IMR-90 (cell line): ENCODE measurements at regions not wholly inside any gene's neighbourhood (a gene's known extent, or its start where the extent isn't known, plus 50 kb on each side); places are given as distances from the start of the nearest gene placed in this dataset.

Experiments
- ATAC-seq: fragments of 200-7000 bp; cut with Tn5 transposase; 2 replicates; pipeline ENCODE4 v1.9.1; 2020; ENCODE audit warnings: low read depth, mild to moderate bottlenecking, moderate library complexity
- BruUV-seq: library from RNA; stranded (reverse); fragments of 400-500 nt; replicated peaks from 2 replicates; lab custom pipeline; 2021; lab: Mats Ljungman, UMichigan
- CTCF ChIA-PET: fragments of 300-600 bp; formaldehyde crosslinking; extraction: SDS; loops from one replicate; lab custom pipeline; 2021; ENCODE audit warnings: antibody characterized with exemption; lab: Yijun Ruan, JAX
- POLR2A ChIA-PET: fragments of 300-600 bp; sonication (Branson Sonifier 250); formaldehyde crosslinking; loops from one replicate; lab custom pipeline; 2022; ENCODE audit warnings: antibody characterized with exemption; ENCODE audit not compliant: unreplicated experiment; lab: Charles Lee
- DNase-seq: peaks from one replicate; pipeline ENCODE4 v3.0.0; 2013
- H2AFZ ChIP-seq: replicated peaks from 2 replicates; pipeline ENCODE3; 2013; ENCODE audit warnings: low read length, mild to moderate bottlenecking; ENCODE audit not compliant: poor library complexity
- H2AK5ac ChIP-seq: 2 replicates; pipeline ENCODE4 v1.6.1; 2013; ENCODE audit warnings: low read depth, low read length, inconsistent platforms
- H2AK9ac ChIP-seq: replicated peaks from 2 replicates; pipeline ENCODE3; 2013; ENCODE audit warnings: mild to moderate bottlenecking, low read depth, low read length, moderate library complexity; ENCODE audit not compliant: poor library complexity
- H2BK120ac ChIP-seq: 2 replicates; pipeline ENCODE4 v1.6.1; 2013; ENCODE audit warnings: low read depth, low read length, inconsistent platforms
- H2BK15ac ChIP-seq: 3 replicates; pipeline ENCODE4 v1.6.1; 2013; ENCODE audit warnings: low read depth, low read length, inconsistent platforms
- H2BK20ac ChIP-seq: 2 replicates; pipeline ENCODE4 v1.6.1; 2013; ENCODE audit warnings: low read depth, mild to moderate bottlenecking, inconsistent platforms, low read length, moderate library complexity
- H2BK5ac ChIP-seq: 2 replicates; pipeline ENCODE4 v1.6.1; 2013; ENCODE audit warnings: mild to moderate bottlenecking, low read depth, low read length, inconsistent platforms; ENCODE audit not compliant: poor library complexity, severe bottlenecking
- H3K14ac ChIP-seq: replicated peaks from 2 replicates; pipeline ENCODE4 v1.6.1; 2013; ENCODE audit warnings: low read depth, low read length, inconsistent platforms
- H3K18ac ChIP-seq: 2 replicates; pipeline ENCODE4 v1.6.1; 2013; ENCODE audit warnings: low read depth, low read length, control low read depth
- H3K23ac ChIP-seq: 2 replicates; pipeline ENCODE4 v1.6.1; 2013; ENCODE audit warnings: low read depth, low read length, inconsistent platforms
- H3K27ac ChIP-seq: 2 replicates; pipeline ENCODE4 v1.5.1; 2013; ENCODE audit warnings: mild to moderate bottlenecking, control low read depth, low read length; ENCODE audit not compliant: insufficient read depth
- H3K27me3 ChIP-seq: 2 replicates; pipeline ENCODE4 v1.6.1; 2013; ENCODE audit warnings: low read length; ENCODE audit not compliant: control insufficient read depth, insufficient read depth
- H3K36me3 ChIP-seq: 2 replicates; pipeline ENCODE4 v1.6.1; 2013; ENCODE audit warnings: low read length, mixed read lengths; ENCODE audit not compliant: control insufficient read depth, insufficient read depth
- H3K4ac ChIP-seq: 2 replicates; pipeline ENCODE4 v1.6.1; 2013; ENCODE audit warnings: low read depth, low read length, inconsistent platforms
- H3K4me1 ChIP-seq: 2 replicates; pipeline ENCODE4 v1.6.1; 2013; ENCODE audit warnings: low read length, mixed read lengths; ENCODE audit not compliant: control insufficient read depth, insufficient read depth
- H3K4me2 ChIP-seq: 2 replicates; pipeline ENCODE4 v1.6.1; 2013; ENCODE audit warnings: low read depth, mild to moderate bottlenecking, control low read depth, low read length, moderate library complexity
- H3K4me3 ChIP-seq: 2 replicates; pipeline ENCODE4 v1.5.1; 2013; ENCODE audit warnings: low read depth, mild to moderate bottlenecking, control low read depth, low read length, moderate library complexity; ENCODE audit not compliant: insufficient read depth
- H3K56ac ChIP-seq: 2 replicates; pipeline ENCODE4 v1.6.1; 2013; ENCODE audit warnings: low read length, inconsistent platforms; ENCODE audit not compliant: insufficient read depth; ENCODE audit errors: extremely low read depth
- H3K79me1 ChIP-seq, 2 experiments: 2 replicates each; pipeline ENCODE4 v1.6.1; 2013; ENCODE audit warnings: low read length in 2 of 2, inconsistent platforms in 1 of 2, low read depth in 1 of 2
- H3K9ac ChIP-seq: 2 replicates; pipeline ENCODE4 v1.6.1; 2013; ENCODE audit warnings: low read depth, low read length, control low read depth
- H3K9me1 ChIP-seq: 2 replicates; pipeline ENCODE4 v1.6.1; 2013; ENCODE audit warnings: low read length, inconsistent platforms; ENCODE audit not compliant: insufficient read depth
- H3K9me3 ChIP-seq: 2 replicates; pipeline ENCODE4 v1.6.1; 2013; ENCODE audit warnings: low read length; ENCODE audit not compliant: control insufficient read depth, insufficient read depth
- H4K20me1 ChIP-seq: 2 replicates; pipeline ENCODE4 v1.6.1; 2013; ENCODE audit warnings: low read length, inconsistent platforms; ENCODE audit not compliant: insufficient read depth
- H4K5ac ChIP-seq: 2 replicates; pipeline ENCODE4 v1.6.1; 2013; ENCODE audit warnings: mild to moderate bottlenecking, low read depth, low read length, control low read depth
- H4K8ac ChIP-seq, 2 experiments: 2 replicates each; pipeline ENCODE4 v1.6.1; 2013; ENCODE audit warnings: low read depth in 2 of 2, low read length in 2 of 2, control low read depth in 1 of 2, inconsistent platforms in 1 of 2
- H4K91ac ChIP-seq: 2 replicates; pipeline ENCODE4 v1.6.1; 2013; ENCODE audit warnings: low read depth, low read length, inconsistent platforms; ENCODE audit not compliant: insufficient read depth
- BHLHE40 ChIP-seq: fragments of 150-350 bp; IDR thresholded peaks from 2 replicates; pipeline ENCODE4 v1.6.1; 2016; ENCODE audit warnings: mild to moderate bottlenecking, low read depth, low read length
- CEBPB ChIP-seq: IDR thresholded peaks from 2 replicates; pipeline ENCODE4 v1.6.1; 2012; ENCODE audit warnings: low read depth, low read length, improper control_type of control experiment
- CHD1 ChIP-seq: IDR thresholded peaks from 2 replicates; pipeline ENCODE4 v1.6.1; 2012; ENCODE audit warnings: low read depth, low read length, improper control_type of control experiment
- CTCF ChIP-seq: conservative IDR thresholded peaks from 2 replicates; pipeline ENCODE4 v1.5.1; 2012; ENCODE audit warnings: mild to moderate bottlenecking, low read depth, low read length, improper control_type of control experiment
- ELK1 ChIP-seq: fragments of 150-350 bp; IDR thresholded peaks from 2 replicates; pipeline ENCODE4 v1.6.1; 2016; ENCODE audit warnings: low read depth, mild to moderate bottlenecking, low read length, moderate library complexity, borderline replicate concordance
- FOS ChIP-seq: fragments of 150-350 bp; IDR thresholded peaks from 2 replicates; pipeline ENCODE4 v1.6.1; 2016; ENCODE audit warnings: low read depth, low read length
- MAFK ChIP-seq: IDR thresholded peaks from 2 replicates; pipeline ENCODE4 v1.6.1; 2012; ENCODE audit warnings: low read depth, low read length, improper control_type of control experiment
- MAZ ChIP-seq: IDR thresholded peaks from 2 replicates; pipeline ENCODE4 v1.6.1; 2012; ENCODE audit warnings: low read depth, mild to moderate bottlenecking, low read length, improper control_type of control experiment, moderate library complexity, borderline replicate concordance
- MXI1 ChIP-seq: IDR thresholded peaks from 2 replicates; pipeline ENCODE4 v1.6.1; 2012; ENCODE audit warnings: low read depth, mild to moderate bottlenecking, low read length, moderate library complexity, borderline replicate concordance
- NFE2L2 ChIP-seq: fragments of 150-350 bp; IDR thresholded peaks from 2 replicates; pipeline ENCODE4 v1.6.1; 2016; ENCODE audit warnings: low read depth, mild to moderate bottlenecking, low read length
- POLR2A ChIP-seq: IDR thresholded peaks from 2 replicates; pipeline ENCODE4 v1.6.1; 2012; ENCODE audit warnings: mild to moderate bottlenecking, low read depth, low read length
- RAD21 ChIP-seq: IDR thresholded peaks from 2 replicates; pipeline ENCODE4 v1.6.1; 2012; ENCODE audit warnings: low read length, improper control_type of control experiment
- RCOR1 ChIP-seq: IDR thresholded peaks from 2 replicates; pipeline ENCODE4 v1.6.1; 2012; ENCODE audit warnings: mild to moderate bottlenecking, low read length, improper control_type of control experiment; ENCODE audit not compliant: insufficient replicate concordance
- RFX5 ChIP-seq: IDR thresholded peaks from 2 replicates; pipeline ENCODE4 v1.8.0; 2012; ENCODE audit warnings: low read depth, mild to moderate bottlenecking, low read length, moderate library complexity
- SMC3 ChIP-seq: fragments of 150-350 bp; IDR thresholded peaks from 2 replicates; pipeline ENCODE4 v1.6.1; 2016; ENCODE audit warnings: low read depth, mild to moderate bottlenecking, antibody characterized with exemption, low read length, moderate library complexity
- USF2 ChIP-seq: fragments of 150-350 bp; IDR thresholded peaks from 2 replicates; pipeline ENCODE4 v1.6.1; 2017; ENCODE audit warnings: mild to moderate bottlenecking, antibody characterized with exemption, low read length, low read depth
- dilution Hi-C: fragments of 300-500 bp; cut with HindIII; formaldehyde crosslinking; loops from one replicate; pipeline ENCODE4 v1.14.3; 2018; ENCODE audit warnings: low sequenced_read_pairs; ENCODE audit not compliant: unreplicated experiment
- in situ Hi-C: fragments of 300-500 bp; cut with MboI; formaldehyde crosslinking; loops from 3 replicates; pipeline ENCODE4 v1.14.3; 2019; ENCODE audit warnings: low sequenced_read_pairs, inconsistent platforms, mixed read lengths
- intact Hi-C: fragments of 100-400 bp; cut with micrococcal nuclease; formaldehyde crosslinking; loops from 2 replicates; pipeline ENCODE4 v1.10.0; 2022

GRCh38 chr4:85132117-85132516 lies 165.6 kb upstream of the WDFY3 start:
- CTCF ChIA-PET, result no interaction called here
- Histone ChIP-seq H3K4me1 (no peaks in the 10 kb centered on the region), H3K27ac (no peak overlapping the region), H2BK120ac (no peak overlapping the region), H2AK9ac (no peak overlapping the region), H2AK5ac (no peak overlapping the region), H2BK20ac (no peak overlapping the region), H2AFZ (no peak overlapping the region), H2BK15ac (no peak overlapping the region), H3K23ac (no peak overlapping the region), H3K4ac (no peak overlapping the region), H3K27me3 (no peaks in the 10 kb centered on the region), H3K14ac (no peak overlapping the region), H2BK5ac (no peak overlapping the region), H3K9me1 (no peaks in the 10 kb centered on the region), H3K36me3 (no peaks in the 10 kb centered on the region), H3K4me3 (no peak overlapping the region), H3K79me1 (no peaks in the 10 kb centered on the region), H3K18ac (no peak overlapping the region), H3K4me2 (no peak overlapping the region), H4K8ac (no peak overlapping the region), H3K9ac (no peak overlapping the region), H3K9me3 (no peaks in the 10 kb centered on the region), H3K56ac (no peak overlapping the region), H4K91ac (no peak overlapping the region), H4K20me1 (no peaks in the 10 kb centered on the region), H4K5ac (no peak overlapping the region)
- ATAC-seq (no peak), DNase-seq (no peak)
- in situ Hi-C loops, result no loop called here
- intact Hi-C loops, result no loop called here
- POLR2A ChIA-PET, result no interaction called here
- dilution Hi-C loops, result no loop called here
- BruUV-seq, result no TSS peak
- TF ChIP-seq SMC3, result no peak
- no peak for TF ChIP-seq MAFK
- no peak for TF ChIP-seq POLR2A
- TF ChIP-seq RFX5, result no peak
- no peak for TF ChIP-seq RCOR1
- TF ChIP-seq CEBPB, result no peak
- TF ChIP-seq CTCF, result no peak
- TF ChIP-seq NFE2L2, result no peak
- TF ChIP-seq USF2, result no peak
- TF ChIP-seq MXI1, result no peak
- TF ChIP-seq CHD1, result no peak
- no peak for TF ChIP-seq ELK1
- no peak for TF ChIP-seq BHLHE40
- TF ChIP-seq RAD21, result no peak
- no peak for TF ChIP-seq FOS
- TF ChIP-seq MAZ, result no peak
